NK-92 treated with Interleukin-12 subunit alpha and Interleukin-12 subunit beta, amount 100 ng/mL, for 24 hours (cell line): ENCODE measurements at regions not wholly inside any gene's neighbourhood (a gene's known extent, or its start where the extent isn't known, plus 50 kb on each side); places are given as distances from the start of the nearest gene placed in this dataset.
"Not testable (repeated sequence)": the region's sequence is repeated elsewhere in the genome, so short reads cannot be mapped to it uniquely, and the experiment has no call there.

ENCODE experiments used
- DNase-seq: peaks from one replicate; lab custom pipeline; 2025; lab: John Stamatoyannopoulos, UW

DNA sequence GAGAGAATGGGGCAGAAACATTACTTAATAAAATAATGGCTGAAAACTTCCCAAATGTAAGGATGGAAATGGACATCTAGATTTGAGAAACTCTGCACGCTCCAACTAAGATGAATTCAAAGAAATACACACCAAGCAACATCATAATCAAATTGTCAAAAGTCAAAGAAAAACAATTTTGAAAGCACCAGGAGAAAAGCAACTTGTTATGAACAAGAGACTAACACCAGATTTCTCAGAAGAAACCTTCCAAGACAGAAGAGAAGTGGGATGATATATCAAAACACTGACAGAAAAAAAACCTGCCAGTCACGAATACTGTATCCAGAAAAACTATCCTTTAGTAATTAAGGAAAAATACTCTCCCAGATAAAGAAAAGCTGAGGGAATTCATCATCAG, 208.6 kb upstream of the SAMSN1 start:
- no peak for DNase-seq

DNA sequence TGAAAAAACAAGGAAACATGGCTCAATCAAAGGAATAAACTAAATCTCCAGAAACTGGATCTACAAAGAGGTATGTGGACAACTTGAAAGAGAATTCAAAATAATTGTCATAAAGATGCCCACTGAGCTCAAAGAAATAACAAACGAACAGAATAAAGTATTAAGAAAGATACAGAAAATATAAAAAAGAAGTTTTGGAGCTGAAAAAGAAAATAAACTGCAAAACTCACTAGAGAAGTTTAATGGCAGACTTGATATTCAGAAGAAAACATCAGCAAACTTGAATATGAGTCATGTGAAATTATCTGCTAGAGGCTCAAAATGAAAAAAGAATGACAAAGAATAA, 208.1 kb upstream of the SAMSN1 start:
- no peak for DNase-seq

DNA sequence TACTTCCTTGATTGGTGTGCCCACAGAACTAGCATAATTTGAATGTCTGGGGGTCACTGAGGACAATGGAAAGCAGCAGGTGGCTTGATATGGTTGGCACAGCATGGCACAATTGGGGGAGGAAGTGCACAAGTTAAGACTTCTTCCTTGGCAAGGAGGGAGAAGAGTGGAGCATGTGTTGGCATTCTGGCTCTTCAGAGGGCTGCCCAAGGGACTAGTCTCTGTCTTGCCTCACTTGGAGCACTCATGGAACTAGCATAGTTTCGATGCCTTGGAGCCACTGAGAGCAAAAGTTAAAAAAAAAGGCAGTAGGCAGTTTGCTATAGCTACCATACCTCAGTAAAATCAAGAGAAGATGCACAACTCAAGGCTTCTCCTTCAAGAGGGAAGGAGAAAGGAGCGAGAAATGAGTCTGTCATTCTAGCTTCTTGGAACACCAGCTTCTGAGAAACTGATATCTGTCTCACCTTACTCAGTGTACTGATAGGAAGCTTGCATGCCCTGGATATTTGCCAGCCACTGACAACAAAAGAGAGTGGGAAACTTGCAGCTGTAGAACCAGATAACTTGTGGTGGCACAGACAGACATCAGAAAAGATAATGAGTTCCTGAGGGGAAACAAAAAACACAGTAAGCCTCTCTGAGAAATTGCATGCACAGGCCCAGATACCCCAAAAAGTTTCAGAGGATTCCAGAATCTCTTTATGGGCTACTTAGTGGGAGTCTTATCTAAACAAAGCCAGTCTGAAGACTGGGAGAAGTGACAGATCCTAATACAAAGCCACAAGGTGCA, 207.5 kb upstream of the SAMSN1 start:
- no peak for DNase-seq

DNA sequence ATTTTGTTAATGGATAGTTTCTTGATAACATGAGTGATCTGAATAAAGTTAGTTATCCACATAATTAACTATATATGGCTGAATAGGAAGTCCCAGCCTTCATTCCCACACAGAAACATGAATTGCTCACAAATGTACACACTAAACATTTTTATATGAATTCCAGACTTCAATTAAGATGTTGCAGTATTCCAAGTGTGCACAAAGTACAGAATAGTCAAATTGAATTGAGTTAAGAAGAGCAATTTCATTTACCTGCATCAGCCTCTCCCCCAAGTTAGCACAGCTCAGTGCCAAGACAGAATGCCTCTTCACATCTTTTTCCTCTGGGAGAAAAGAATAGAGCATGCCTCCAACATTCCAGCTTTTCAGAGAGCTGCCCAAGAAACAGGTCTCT, 207.0 kb upstream of the SAMSN1 start:
- no peak for DNase-seq

- no peak for DNase-seq
Observed at GRCh38 chr21:14752345-14752909, 206.3 kb upstream of the SAMSN1 start.

DNA sequence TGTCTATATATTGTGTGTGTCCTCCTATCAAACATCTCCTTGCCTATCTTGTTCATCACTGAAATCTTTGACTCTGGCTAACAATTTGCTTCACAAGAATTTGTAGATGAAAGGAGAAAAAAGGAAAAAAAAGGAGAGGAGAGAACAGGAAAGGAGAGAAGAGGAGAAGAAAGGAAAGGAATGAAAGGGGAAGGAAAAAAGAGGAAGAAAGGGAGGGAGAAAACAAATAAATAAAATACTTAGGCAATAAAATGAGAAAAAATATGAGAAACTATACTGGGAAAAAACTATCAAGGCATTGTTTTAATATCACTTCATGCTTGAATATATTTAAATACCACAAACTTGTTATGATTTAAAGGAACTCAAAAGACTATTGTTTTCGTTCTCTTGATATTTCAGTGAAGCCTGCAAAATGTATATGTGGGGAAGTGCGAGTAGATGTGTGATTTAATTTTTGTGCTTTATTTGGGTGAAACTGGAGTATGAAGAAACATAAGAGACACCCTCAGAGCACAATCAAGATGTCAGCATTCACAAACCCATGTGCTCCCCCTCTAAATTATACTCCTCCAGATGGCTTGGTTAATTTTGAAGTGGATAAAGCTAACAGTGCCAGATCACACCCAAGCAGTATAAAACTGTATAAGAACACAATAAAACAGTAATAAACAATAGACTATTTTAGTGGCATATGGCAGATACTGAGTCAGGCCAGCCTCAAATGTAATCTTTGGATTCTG, 205.7 kb upstream of the SAMSN1 start:
- no peak for DNase-seq

DNA sequence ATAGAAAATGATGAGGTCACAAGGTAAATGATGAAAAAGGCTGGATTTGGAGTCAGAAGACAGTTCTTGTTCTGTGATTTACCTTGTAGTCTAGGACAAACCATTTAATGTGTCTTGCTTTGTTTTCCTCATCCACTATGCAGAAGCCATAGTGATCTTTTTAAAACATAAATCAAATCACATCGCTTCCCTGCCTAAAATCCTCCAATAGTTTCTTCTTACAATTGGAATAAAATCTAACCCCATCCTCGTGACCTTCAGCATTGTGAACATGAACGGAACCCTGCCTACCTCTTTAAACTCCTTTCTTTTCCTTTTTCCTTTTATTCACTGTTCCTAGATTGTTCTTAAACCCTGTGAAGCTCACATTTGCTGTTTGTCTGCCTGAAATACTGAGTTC, 204.9 kb upstream of the SAMSN1 start:
- no peak for DNase-seq

DNA sequence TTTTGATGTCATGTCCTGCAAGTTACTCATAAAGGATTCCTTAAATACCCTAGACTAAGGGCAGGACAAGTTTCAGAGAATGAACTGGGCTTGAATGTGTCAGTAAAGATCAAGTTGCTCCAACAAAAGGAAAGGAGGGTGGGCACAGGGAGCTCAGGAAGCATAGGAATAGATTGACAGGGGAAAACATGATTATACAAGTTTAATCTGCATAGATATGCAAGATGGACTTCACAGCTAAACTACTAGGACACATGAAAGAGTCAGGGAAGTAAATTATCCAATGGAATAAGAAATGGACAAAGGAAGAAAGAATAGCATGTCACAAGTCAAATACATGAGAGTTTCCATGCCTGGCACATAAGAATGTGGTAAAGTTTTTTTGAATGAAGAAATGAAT, 203.9 kb upstream of the SAMSN1 start:
- no peak for DNase-seq

DNA sequence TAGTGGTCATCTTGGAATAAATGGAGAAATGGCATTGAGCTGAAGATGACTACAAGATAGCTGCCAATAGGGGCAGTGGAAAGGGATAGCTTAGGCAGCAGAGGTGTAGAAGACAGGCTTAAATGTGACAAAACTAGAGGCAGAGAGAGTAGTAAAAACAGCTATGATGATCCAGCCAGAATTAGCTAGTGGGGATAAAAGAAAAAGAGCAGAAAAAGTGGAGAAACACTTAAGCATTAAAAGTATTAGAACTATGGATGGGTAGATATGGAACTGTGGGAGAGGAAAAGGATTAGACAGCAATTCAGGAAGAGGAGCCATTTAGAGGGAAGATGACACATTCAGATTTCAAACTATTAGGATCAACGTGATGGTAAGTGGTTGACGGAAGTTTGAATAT, 202.5 kb upstream of the SAMSN1 start:
- no peak for DNase-seq

- DNase-seq: no peak
Observed at GRCh38 chr21:14744368-14744767, 198.3 kb upstream of the SAMSN1 start.

DNA sequence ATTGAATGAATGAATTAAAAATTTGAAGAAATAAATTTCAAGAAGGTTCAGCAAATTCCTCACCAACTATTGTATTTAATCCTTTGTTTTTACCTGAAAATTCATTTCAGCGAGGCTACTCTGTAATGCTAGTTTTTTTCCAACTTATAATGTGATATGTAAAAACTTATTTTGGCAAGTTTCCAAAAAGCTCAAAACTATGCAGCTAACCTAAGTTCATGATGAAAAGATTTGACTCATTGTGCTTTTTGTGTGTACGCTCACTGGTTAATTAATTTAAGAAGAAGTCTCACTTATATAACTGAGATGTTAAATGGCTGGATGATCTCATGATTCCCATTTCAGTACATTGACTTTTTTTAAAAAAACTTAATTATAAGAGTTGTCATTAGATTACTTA, 196.0 kb upstream of the SAMSN1 start:
- no peak for DNase-seq

GRCh38 chr21:14741256-14741655, 195.1 kb upstream of the SAMSN1 start:
- no peak for DNase-seq

GRCh38 chr21:14740692-14741091, 194.6 kb upstream of the SAMSN1 start:
- no peak for DNase-seq

- no peak for DNase-seq
Observed at GRCh38 chr21:14740116-14740515, 194.0 kb upstream of the SAMSN1 start.

DNA sequence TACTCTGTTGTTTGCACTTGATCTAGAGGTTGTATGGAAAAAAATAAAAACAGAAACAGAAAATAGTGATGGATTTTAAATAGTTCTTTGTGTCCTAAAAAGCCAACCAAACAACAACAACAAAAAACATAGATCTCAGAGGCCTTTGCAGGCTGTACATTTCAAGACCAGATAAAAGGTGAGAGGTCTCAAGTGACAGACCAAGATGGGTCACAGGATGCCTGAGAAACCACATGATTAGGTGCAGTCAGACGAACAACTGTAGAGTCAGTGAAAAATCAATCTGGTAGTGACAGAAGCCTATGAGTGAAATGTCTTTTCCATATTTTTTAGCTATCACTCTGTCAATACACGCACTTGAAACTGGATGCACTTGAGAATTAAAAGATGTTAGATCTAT, 193.5 kb upstream of the SAMSN1 start:
- no peak for DNase-seq

- DNase-seq: not testable (repeated sequence)
Observed at GRCh38 chr21:14738576-14738975, 192.5 kb upstream of the SAMSN1 start.

DNA sequence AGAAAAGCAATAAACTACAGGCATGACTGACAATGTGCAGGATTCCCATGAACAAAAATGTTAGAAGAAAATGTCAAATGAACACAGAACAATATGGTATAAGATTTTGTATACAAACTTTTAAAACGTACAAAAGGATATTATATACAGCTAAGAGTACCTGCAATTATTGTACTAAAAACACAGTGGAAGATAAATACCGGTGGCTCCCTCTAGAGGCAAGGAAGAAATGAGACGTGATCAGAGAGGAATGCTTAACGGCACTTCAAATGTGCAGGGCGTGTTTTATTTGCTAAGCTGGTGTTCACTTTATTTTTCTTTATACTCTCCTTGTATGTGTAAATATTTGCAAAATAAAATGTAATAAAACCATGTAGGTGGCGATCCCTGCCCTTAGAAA, 191.8 kb upstream of the SAMSN1 start:
- peak; percentile 8 for DNase-seq

DNA sequence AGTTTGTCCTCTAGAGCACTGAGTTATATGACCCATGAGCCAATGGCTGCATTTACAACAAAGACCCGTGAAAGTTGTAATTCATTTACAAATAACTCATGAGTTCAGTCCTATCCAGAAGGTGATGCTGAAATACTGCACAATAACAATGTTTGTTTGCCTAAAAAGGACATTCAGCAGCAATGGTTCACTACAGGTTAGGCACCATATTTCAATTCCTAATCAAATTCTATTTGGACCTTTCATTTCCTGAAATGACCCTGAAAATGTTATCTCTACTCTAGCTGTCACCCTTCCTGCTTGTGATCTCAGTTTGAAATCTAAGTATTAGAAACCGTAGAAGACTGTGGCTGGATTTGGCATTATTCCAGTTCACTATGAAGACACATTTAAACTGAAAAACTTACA, 191.2 kb upstream of the SAMSN1 start:
- no peak for DNase-seq

DNA sequence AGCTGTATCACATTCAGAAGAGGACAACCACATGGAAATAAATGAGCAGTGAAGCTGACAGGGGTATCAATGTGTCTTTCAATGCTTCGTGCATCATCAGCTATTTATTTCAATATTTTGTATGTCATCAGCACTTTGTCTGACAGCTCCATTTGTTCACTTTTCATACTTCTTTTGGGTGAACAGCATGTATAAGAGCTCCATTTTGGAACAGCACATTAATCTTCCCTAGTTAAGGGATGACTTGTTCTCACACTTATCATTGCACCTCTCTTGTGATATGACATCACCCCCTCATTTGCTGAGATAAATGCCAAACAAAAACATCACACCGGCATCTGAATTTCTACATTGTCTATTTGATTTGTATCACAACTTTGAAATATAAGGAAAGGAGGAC, 190.6 kb upstream of the SAMSN1 start:
- no peak for DNase-seq

GRCh38 chr21:14736162-14736561, 190.0 kb upstream of the SAMSN1 start:
- no peak for DNase-seq

- no peak for DNase-seq
Observed at GRCh38 chr21:14734833-14735232, 188.7 kb upstream of the SAMSN1 start.

- DNase-seq: no peak
Observed at GRCh38 chr21:14734191-14734590, 188.1 kb upstream of the SAMSN1 start.

GRCh38 chr21:14725219-14725618, 179.1 kb upstream of the SAMSN1 start:
- DNase-seq: no peak
